Fibroblast of mammary gland (primary cell): ENCODE measurements at regions not wholly inside any gene's neighbourhood (a gene's known extent, or its start where the extent isn't known, plus 50 kb on each side); places are given as distances from the start of the nearest gene placed in this dataset.
A peak's percentile ranks its signal among the peaks of the same experiment; 100 is the strongest.

Experiments used
- DNase-seq: peaks from one replicate; pipeline ENCODE4 v3.0.0-alpha.2; 2010; ENCODE audit warnings: low read depth
- H3K4me3 ChIP-seq: 2 replicates; pipeline ENCODE4 v1.5.1; 2011; ENCODE audit warnings: low read depth, mild to moderate bottlenecking, low read length, moderate library complexity; ENCODE audit not compliant: control insufficient read depth
- CTCF ChIP-seq: conservative IDR thresholded peaks from 2 replicates; pipeline ENCODE4 v1.5.1; 2011; ENCODE audit warnings: low read depth, low read length, inconsistent platforms; ENCODE audit not compliant: control insufficient read depth, insufficient read depth

DNA sequence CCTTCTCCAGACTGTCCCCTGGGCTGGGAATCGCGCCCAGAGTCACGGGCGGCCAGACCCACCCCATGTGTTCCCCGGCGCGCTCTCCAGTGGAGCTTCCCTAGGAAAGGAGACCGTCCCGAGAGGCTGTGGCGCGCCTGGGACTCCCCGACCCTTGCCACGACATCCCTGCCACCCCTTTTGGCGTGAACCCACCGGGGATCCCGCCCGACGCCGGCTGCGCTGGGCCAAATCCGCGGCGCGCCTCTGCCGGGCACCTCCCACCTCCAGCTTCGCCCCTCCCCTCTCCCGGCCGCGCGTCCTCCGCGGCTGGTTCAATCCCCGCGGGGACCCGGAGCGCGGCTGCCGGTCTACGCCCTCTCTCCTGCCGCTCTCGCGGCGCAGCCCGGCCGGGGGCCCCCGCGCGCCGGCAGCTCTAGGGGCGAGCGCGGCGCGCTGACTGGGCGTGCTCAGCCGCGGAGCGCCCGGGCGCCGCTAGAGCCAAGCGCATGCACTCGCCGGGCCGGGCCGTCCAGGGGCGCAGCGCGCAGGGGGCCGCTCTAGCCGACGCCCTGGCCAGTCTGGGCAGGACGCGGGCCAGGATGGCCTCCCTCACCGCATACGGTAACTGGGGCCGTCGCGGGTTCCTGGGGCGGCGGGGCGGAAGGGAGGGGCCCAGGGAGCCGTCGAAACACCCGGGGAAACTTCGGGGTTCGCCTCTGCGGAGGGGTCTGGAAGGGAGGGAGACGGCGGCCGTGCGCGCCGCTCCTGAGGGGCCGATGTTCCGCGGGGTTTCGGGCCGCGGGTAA lies 77.4 kb upstream of the ANO4 start:
- TF ChIP-seq CTCF, result no peak
- peak; percentile 17 for DNase-seq
- peak overlapping the region; percentile 51 for H3K4me3 ChIP-seq

DNA sequence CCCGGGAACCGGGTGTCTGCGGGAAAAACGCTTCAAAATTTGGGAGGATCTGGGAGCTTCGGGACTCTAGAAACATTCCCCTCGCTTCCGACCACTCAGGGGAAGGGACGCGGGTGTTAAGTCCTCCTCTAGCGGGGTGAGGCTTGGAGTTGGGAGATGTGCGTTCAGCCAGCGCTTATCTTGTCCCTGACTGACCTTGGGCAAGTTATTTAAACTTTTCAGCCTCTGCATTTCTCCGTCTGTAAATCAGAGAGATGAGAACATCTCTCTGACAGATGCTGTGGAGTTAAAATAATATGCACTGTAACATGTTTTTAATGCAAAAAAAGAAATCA lies 76.9 kb upstream of the ANO4 start:
- TF ChIP-seq CTCF, result no peak
- DNase-seq, result peak; percentile 18
- peak overlapping the region; percentile 51 for H3K4me3 ChIP-seq

GRCh38 chr12:100718187-100718586 lies 76.4 kb upstream of the ANO4 start:
- H3K4me3 ChIP-seq, result peak overlapping the region; percentile 51
- DNase-seq, result peak; percentile 24
- TF ChIP-seq CTCF, result no peak

DNA sequence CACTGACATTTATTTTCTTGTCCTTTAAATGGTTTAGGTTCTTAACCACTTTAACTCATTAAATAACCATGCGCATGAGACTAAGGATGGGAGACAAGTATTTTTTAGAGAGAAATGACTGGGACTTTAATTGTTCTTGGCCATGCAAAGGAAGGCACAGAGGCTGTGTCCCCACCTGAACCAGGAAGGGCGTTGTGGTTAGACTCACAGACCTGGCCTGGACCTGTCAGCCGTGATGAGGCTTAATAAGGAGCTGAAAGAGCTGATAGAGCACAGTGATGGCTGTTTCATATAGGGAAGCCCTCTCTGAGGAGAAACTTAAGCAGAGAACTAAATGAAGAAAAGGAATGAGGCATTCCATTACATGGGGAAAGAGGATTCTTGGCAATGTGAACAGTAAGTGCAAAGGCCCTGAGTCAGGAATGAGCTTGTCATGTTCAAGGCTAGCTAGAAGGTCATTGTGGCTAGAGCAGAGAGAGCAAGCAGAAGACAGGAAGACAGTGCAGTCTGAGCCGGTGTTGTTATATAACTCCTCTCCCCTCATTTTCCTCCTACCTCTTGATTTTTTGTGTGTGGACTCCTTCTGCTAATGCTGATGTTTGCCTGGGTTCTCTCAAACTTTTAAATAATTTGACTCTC lies 74.4 kb upstream of the ANO4 start:
- no peak overlapping the region for H3K4me3 ChIP-seq
- DNase-seq, result no peak
- no peak for TF ChIP-seq CTCF

- no peak for DNase-seq
- H3K4me3 ChIP-seq, result no peak overlapping the region
- no peak for TF ChIP-seq CTCF
Measured at GRCh38 chr12:100721169-100721568, 73.4 kb upstream of the ANO4 start.

GRCh38 chr12:100724071-100724470 lies 70.5 kb upstream of the ANO4 start:
- no peak overlapping the region for H3K4me3 ChIP-seq
- DNase-seq, result no peak
- TF ChIP-seq CTCF, result no peak
